GM23338 (cell line): ENCODE measurements at regions not wholly inside any gene's neighbourhood (a gene's known extent, or its start where the extent isn't known, plus 50 kb on each side); places are given as distances from the start of the nearest gene placed in this dataset.

Source experiments
- ATAC-seq: fragments of 200-7000 bp; cut with Tn5 transposase; 3 replicates; pipeline ENCODE4 v1.9.1; 2020
- DNase-seq: peaks from one replicate; pipeline ENCODE4 v3.0.0-alpha.2; 2015; ENCODE audit warnings: low spot score
- H2AFZ ChIP-seq: fragments of 200-600 bp; sonication (generic); 2 replicates; pipeline ENCODE4 v1.8.0; 2016; ENCODE audit warnings: antibody characterized with exemption, mild to moderate bottlenecking, moderate library complexity
- H3F3A ChIP-seq: fragments of 200-600 bp; sonication (generic); replicated peaks from 2 replicates; pipeline ENCODE4 v1.8.0; 2017; ENCODE audit warnings: antibody characterized with exemption, mixed run types, low read depth
- H3K27ac ChIP-seq: fragments of 200-600 bp; sonication (generic); 2 replicates; pipeline ENCODE4 v1.6.1; 2016; ENCODE audit warnings: low read depth
- H3K27me3 ChIP-seq: fragments of 200-600 bp; sonication (generic); 2 replicates; pipeline ENCODE4 v1.8.0; 2016; ENCODE audit warnings: mild to moderate bottlenecking, mixed run types, moderate library complexity; ENCODE audit not compliant: insufficient read depth
- H3K36me3 ChIP-seq: fragments of 200-600 bp; sonication (generic); 2 replicates; pipeline ENCODE4 v1.8.0; 2016; ENCODE audit warnings: mild to moderate bottlenecking; ENCODE audit not compliant: insufficient read depth
- H3K4me1 ChIP-seq: fragments of 200-600 bp; sonication (generic); 2 replicates; pipeline ENCODE4 v1.8.0; 2016; ENCODE audit warnings: mild to moderate bottlenecking, moderate library complexity; ENCODE audit not compliant: insufficient read depth
- H3K4me2 ChIP-seq: fragments of 200-600 bp; sonication (generic); 2 replicates; pipeline ENCODE4 v1.7.1; 2017; ENCODE audit warnings: mixed run types
- H3K4me3 ChIP-seq: fragments of 200-600 bp; sonication (generic); 2 replicates; pipeline ENCODE4 v1.6.1; 2016; ENCODE audit warnings: mixed run types
- H3K79me2 ChIP-seq: fragments of 200-600 bp; sonication (generic); replicated peaks from 2 replicates; pipeline ENCODE4 v1.8.0; 2017; ENCODE audit warnings: mild to moderate bottlenecking; ENCODE audit not compliant: insufficient read depth
- H3K9me2 ChIP-seq: fragments of 200-600 bp; sonication (generic); 2 replicates; pipeline ENCODE4 v1.8.0; 2017; ENCODE audit not compliant: insufficient read depth
- H4K20me1 ChIP-seq: fragments of 200-600 bp; sonication (generic); replicated peaks from 2 replicates; pipeline ENCODE4 v1.8.0; 2017; ENCODE audit warnings: mild to moderate bottlenecking; ENCODE audit not compliant: insufficient read depth
- H3K27ac Mint-ChIP-seq: 2 replicates; pipeline ENCODE4 v1.8.0; 2020; ENCODE audit warnings: inconsistent platforms, mild to moderate bottlenecking, moderate library complexity, mixed read lengths
- H3K27me3 Mint-ChIP-seq: 3 replicates; pipeline ENCODE4 v1.8.0; 2022; ENCODE audit warnings: low read depth, mild to moderate bottlenecking, moderate library complexity, mixed read lengths, inconsistent platforms; ENCODE audit not compliant: insufficient read depth, poor library complexity
- H3K36me3 Mint-ChIP-seq: 3 replicates; pipeline ENCODE4 v1.8.0; 2021; ENCODE audit warnings: low read depth, mild to moderate bottlenecking, inconsistent platforms, moderate library complexity, mixed read lengths
- H3K4me1 Mint-ChIP-seq: 3 replicates; pipeline ENCODE4 v1.8.0; 2020; ENCODE audit warnings: mild to moderate bottlenecking, inconsistent platforms, mixed read lengths
- H3K4me3 Mint-ChIP-seq: 3 replicates; pipeline ENCODE4 v1.8.0; 2021; ENCODE audit warnings: moderate library complexity, mild to moderate bottlenecking, inconsistent platforms, mixed read lengths
- H3K9me3 Mint-ChIP-seq: 3 replicates; pipeline ENCODE4 v1.8.0; 2020; ENCODE audit warnings: moderate library complexity, mild to moderate bottlenecking, inconsistent platforms, mixed read lengths
- CREB1 ChIP-seq: fragments of 250-450 bp; sonication (Bioruptor Pico); IDR thresholded peaks from 2 replicates; pipeline ENCODE4 v1.5.0; 2020; ENCODE audit warnings: low read depth, mild to moderate bottlenecking, moderate library complexity
- CTCF ChIP-seq, 2 experiments: fragments of 200-600 bp in 1 of 2; sonication (generic) in 1 of 2; conservative IDR thresholded peaks; 2 replicates each; pipeline versions ENCODE4 v1.5.1 to v1.6.1; 2016 to 2017; ENCODE audit warnings: antibody characterized with exemption in 2 of 2, low read depth in 2 of 2, mild to moderate bottlenecking in 2 of 2, moderate library complexity in 1 of 2
- EZH2 ChIP-seq: fragments of 200-600 bp; sonication (generic); IDR thresholded peaks from one replicate; pipeline ENCODE4 v1.8.0; 2017; ENCODE audit warnings: antibody characterized with exemption, mild to moderate bottlenecking, low read depth; ENCODE audit not compliant: unreplicated experiment
- EZH2phosphoT487 ChIP-seq: fragments of 200-600 bp; sonication (generic); IDR thresholded peaks from one replicate; pipeline ENCODE4 v1.8.1; 2018; ENCODE audit warnings: antibody characterized with exemption; ENCODE audit not compliant: unreplicated experiment
- NANOG ChIP-seq: IDR thresholded peaks from 2 replicates; pipeline ENCODE4 v1.6.1; 2016; ENCODE audit warnings: antibody characterized with exemption, borderline replicate concordance
- POLR2AphosphoS5 ChIP-seq: IDR thresholded peaks from 2 replicates; pipeline ENCODE4 v1.6.1; 2016; ENCODE audit warnings: antibody characterized with exemption, low read depth
- REST ChIP-seq: IDR thresholded peaks from one replicate; pipeline ENCODE4 v1.6.1; 2018; ENCODE audit warnings: antibody characterized with exemption; ENCODE audit not compliant: unreplicated experiment
- STAT1 ChIP-seq: IDR thresholded peaks from one replicate; pipeline ENCODE4 v1.6.1; 2016; ENCODE audit warnings: antibody characterized with exemption; ENCODE audit not compliant: unreplicated experiment
- ZNF114 ChIP-seq: fragments of 250-450 bp; sonication (Bioruptor Pico); IDR thresholded peaks from 2 replicates; pipeline ENCODE4 v1.5.0; 2020; ENCODE audit warnings: mild to moderate bottlenecking, moderate library complexity
- ZNF331 ChIP-seq: fragments of 250-450 bp; sonication (Bioruptor Pico); IDR thresholded peaks from 2 replicates; pipeline ENCODE4 v1.5.0; 2020; ENCODE audit warnings: low read depth, mild to moderate bottlenecking, moderate library complexity
- TF ChIP-seq, protein P1 (sequence below): IDR thresholded peaks from 2 replicates; pipeline ENCODE4 v1.6.1; 2016; ENCODE audit warnings: antibody characterized with exemption
- TF ChIP-seq, protein P2 (sequence below): fragments of 250-450 bp; sonication (Bioruptor Pico); IDR thresholded peaks from 2 replicates; pipeline ENCODE4 v1.5.0; 2020; ENCODE audit warnings: mild to moderate bottlenecking, moderate library complexity

DNA sequence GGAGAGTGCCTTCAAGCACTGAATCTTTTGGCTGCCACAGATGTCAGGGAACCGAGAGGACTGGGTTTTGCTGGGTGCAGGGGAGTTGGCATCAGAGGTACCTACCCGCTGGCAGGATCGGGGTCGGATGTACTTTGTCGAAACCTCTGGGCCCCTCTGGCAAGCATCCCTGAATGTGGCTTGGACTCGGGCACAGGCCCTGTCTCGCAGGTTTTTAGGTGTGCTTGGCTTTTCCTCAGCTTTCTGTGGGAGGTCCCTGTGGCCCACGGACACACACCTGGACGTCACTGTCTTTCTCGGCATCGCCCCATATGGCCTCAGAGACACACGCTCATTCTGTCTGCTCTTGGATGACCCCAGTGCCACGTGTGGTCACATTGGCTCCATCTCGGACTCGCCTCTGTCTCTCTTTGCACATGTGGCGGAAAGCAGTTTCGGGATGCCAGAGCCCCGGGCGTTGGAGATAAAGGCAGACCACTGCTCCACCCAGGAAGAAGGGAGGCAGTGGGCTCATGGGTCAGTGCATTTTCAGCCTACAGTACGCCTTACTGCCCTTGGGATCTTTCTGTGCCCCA is 769.6 kb upstream of the ALG10B start:
- DNase-seq (no peak), ATAC-seq (no peak)
- Histone ChIP-seq H3F3A (no peaks in the 10 kb centered on the region), H3K79me2 (no peaks in the 10 kb centered on the region), H3K9me2 (no peaks in the 10 kb centered on the region), H3K4me3 (no peak overlapping the region), H3K27ac (no peak overlapping the region), H4K20me1 (no peaks in the 10 kb centered on the region), H3K27me3 (no peaks in the 10 kb centered on the region), H3K36me3 (no peaks in the 10 kb centered on the region), H3K4me1 (no peaks in the 10 kb centered on the region), H2AFZ (no peak overlapping the region), H3K4me2 (no peak overlapping the region)
- H3K4me3 Mint-ChIP-seq = no peak overlapping the region
- H3K27ac Mint-ChIP-seq = no peak overlapping the region
- H3K4me1 Mint-ChIP-seq = no peaks in the 10 kb centered on the region
- H3K27me3 Mint-ChIP-seq = peaks cover 15% of the 10 kb centered on the region
- H3K9me3 Mint-ChIP-seq = peaks cover 98% of the 10 kb centered on the region
- H3K36me3 Mint-ChIP-seq = peaks cover 71% of the 10 kb centered on the region
- TF ChIP-seq, protein P1, sequence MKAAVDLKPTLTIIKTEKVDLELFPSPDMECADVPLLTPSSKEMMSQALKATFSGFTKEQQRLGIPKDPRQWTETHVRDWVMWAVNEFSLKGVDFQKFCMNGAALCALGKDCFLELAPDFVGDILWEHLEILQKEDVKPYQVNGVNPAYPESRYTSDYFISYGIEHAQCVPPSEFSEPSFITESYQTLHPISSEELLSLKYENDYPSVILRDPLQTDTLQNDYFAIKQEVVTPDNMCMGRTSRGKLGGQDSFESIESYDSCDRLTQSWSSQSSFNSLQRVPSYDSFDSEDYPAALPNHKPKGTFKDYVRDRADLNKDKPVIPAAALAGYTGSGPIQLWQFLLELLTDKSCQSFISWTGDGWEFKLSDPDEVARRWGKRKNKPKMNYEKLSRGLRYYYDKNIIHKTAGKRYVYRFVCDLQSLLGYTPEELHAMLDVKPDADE = no peak
- TF ChIP-seq NANOG = no peak
- TF ChIP-seq CTCF (conservative IDR thresholded peaks at IDR 0.05; ENCODE audit: low read depth in 2 of 2) = no peak
- no peak for TF ChIP-seq POLR2AphosphoS5
- no peak for TF ChIP-seq ZNF114
- no peak for TF ChIP-seq CREB1
- no peak for TF ChIP-seq EZH2
- TF ChIP-seq REST = no peak
- TF ChIP-seq EZH2phosphoT487 = no peak
- TF ChIP-seq STAT1 = no peak
- TF ChIP-seq ZNF331 = no peak
- TF ChIP-seq, protein P2, sequence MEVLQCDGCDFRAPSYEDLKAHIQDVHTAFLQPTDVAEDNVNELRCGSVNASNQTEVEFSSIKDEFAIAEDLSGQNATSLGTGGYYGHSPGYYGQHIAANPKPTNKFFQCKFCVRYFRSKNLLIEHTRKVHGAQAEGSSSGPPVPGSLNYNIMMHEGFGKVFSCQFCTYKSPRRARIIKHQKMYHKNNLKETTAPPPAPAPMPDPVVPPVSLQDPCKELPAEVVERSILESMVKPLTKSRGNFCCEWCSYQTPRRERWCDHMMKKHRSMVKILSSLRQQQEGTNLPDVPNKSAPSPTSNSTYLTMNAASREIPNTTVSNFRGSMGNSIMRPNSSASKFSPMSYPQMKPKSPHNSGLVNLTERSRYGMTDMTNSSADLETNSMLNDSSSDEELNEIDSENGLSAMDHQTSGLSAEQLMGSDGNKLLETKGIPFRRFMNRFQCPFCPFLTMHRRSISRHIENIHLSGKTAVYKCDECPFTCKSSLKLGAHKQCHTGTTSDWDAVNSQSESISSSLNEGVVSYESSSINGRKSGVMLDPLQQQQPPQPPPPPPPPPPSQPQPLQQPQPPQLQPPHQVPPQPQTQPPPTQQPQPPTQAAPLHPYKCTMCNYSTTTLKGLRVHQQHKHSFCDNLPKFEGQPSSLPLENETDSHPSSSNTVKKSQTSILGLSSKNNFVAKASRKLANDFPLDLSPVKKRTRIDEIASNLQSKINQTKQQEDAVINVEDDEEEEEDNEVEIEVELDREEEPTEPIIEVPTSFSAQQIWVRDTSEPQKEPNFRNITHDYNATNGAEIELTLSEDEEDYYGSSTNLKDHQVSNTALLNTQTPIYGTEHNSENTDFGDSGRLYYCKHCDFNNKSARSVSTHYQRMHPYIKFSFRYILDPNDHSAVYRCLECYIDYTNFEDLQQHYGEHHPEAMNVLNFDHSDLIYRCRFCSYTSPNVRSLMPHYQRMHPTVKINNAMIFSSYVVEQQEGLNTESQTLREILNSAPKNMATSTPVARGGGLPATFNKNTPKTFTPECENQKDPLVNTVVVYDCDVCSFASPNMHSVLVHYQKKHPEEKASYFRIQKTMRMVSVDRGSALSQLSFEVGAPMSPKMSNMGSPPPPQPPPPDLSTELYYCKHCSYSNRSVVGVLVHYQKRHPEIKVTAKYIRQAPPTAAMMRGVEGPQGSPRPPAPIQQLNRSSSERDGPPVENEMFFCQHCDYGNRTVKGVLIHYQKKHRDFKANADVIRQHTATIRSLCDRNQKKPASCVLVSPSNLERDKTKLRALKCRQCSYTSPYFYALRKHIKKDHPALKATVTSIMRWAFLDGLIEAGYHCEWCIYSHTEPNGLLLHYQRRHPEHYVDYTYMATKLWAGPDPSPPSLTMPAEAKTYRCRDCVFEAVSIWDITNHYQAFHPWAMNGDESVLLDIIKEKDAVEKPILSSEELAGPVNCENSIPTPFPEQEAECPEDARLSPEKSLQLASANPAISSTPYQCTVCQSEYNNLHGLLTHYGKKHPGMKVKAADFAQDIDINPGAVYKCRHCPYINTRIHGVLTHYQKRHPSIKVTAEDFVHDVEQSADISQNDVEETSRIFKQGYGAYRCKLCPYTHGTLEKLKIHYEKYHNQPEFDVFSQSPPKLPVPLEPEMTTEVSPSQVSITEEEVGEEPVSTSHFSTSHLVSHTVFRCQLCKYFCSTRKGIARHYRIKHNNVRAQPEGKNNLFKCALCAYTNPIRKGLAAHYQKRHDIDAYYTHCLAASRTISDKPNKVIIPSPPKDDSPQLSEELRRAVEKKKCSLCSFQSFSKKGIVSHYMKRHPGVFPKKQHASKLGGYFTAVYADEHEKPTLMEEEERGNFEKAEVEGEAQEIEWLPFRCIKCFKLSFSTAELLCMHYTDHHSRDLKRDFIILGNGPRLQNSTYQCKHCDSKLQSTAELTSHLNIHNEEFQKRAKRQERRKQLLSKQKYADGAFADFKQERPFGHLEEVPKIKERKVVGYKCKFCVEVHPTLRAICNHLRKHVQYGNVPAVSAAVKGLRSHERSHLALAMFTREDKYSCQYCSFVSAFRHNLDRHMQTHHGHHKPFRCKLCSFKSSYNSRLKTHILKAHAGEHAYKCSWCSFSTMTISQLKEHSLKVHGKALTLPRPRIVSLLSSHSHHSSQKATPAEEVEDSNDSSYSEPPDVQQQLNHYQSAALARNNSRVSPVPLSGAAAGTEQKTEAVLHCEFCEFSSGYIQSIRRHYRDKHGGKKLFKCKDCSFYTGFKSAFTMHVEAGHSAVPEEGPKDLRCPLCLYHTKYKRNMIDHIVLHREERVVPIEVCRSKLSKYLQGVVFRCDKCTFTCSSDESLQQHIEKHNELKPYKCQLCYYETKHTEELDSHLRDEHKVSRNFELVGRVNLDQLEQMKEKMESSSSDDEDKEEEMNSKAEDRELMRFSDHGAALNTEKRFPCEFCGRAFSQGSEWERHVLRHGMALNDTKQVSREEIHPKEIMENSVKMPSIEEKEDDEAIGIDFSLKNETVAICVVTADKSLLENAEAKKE (CRISPR knock-in tag) = no peak
